GM12892 (cell line): ENCODE measurements at regions not wholly inside any gene's neighbourhood (a gene's known extent, or its start where the extent isn't known, plus 50 kb on each side); places are given as distances from the start of the nearest gene placed in this dataset.

Source experiments
- POLR2A ChIP-seq: IDR thresholded peaks from 2 replicates; pipeline ENCODE4 v1.6.1; 2011; ENCODE audit warnings: low read depth, low read length, control low read depth
- POLR2AphosphoS5 ChIP-seq: IDR thresholded peaks from 2 replicates; pipeline ENCODE4 v1.6.1; 2011; ENCODE audit warnings: low read depth, low read length, control low read depth

- TF ChIP-seq POLR2A, result no peak
- TF ChIP-seq POLR2AphosphoS5, result no peak
These were observed 1068.5 kb upstream of the CELF4 start for GRCh38 chr18:38634117-38634516.
